PC-9 (cell line): ENCODE measurements at regions not wholly inside any gene's neighbourhood (a gene's known extent, or its start where the extent isn't known, plus 50 kb on each side); places are given as distances from the start of the nearest gene placed in this dataset.
"Not testable (repeated sequence)": the region's sequence is repeated elsewhere in the genome, so short reads cannot be mapped to it uniquely, and the experiment has no call there.

Experiments
- CTCF ChIP-seq: fragments of 200-600 bp; sonication (generic); conservative IDR thresholded peaks from 2 replicates; pipeline ENCODE4 v1.6.1; 2017; ENCODE audit warnings: mixed run types, antibody characterized with exemption, mild to moderate bottlenecking, moderate library complexity
- EZH2 ChIP-seq: fragments of 200-600 bp; sonication (generic); IDR thresholded peaks from 2 replicates; pipeline ENCODE4 v1.8.0; 2017; ENCODE audit warnings: antibody characterized with exemption, low read depth

- not testable (repeated sequence) for TF ChIP-seq CTCF, EZH2
Measured at GRCh38 chr14:105751291-105751751, 224.9 kb downstream of the TMEM121 start.
